ENCODE measurements at regions not wholly inside any gene's neighbourhood (a gene's known extent, or its start where the extent isn't known, plus 50 kb on each side); places are given as distances from the start of the nearest gene placed in this dataset.

- DNase-seq (ENCODE audit: low read depth in 1 of 2, low spot score in 1 of 2) = no peak
Measured at GRCh38 chr6:147621263-147621662, 112.8 kb downstream of the SAMD5 start.

DNA sequence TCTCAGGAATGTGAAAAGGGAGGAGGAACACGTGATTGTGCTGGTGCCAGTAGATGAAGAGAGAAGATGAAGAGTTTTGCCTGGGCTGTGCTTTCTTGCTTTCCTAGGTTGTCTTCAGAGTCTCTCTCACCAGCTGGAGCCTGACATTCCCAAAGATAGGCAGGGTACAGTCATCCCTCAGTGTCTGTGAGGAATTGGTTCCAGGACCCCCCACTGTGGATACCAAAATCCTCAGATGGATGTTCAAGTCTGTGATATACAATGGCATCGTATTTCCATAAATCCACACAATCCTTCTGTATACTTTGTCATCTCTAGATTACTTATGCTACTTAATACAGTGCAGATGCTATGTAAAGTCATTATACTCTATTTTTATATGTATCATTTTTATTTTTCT is 113.5 kb downstream of the SAMD5 start:
- no peak for DNase-seq (ENCODE audit: low read depth in 1 of 2, low spot score in 1 of 2)

- no peak for DNase-seq (ENCODE audit: low read depth in 1 of 2, low spot score in 1 of 2)
Measured at GRCh38 chr6:147624946-147625515, 116.5 kb downstream of the SAMD5 start.

DNA sequence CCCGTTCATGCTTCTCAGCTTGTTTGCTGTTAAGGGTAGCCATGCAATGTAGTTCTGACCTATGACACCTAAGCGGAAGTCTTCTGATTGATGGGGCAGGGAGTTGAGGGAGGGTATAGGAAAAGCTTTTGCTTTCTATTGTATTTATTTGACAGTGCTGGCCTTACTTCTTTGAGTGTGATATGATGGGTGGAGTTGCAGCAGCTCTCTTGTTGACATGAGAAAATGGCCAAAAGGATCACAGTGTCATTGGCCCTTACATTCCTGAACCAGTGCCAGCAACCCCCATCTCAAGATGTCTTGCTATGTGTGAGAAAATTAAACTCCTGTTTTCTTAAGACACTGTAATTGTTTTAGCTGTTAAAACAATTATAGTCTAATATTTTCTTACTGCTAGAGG is 117.5 kb downstream of the SAMD5 start:
- DNase-seq (ENCODE audit: low read depth in 1 of 2, low spot score in 1 of 2) = no peak

DNA sequence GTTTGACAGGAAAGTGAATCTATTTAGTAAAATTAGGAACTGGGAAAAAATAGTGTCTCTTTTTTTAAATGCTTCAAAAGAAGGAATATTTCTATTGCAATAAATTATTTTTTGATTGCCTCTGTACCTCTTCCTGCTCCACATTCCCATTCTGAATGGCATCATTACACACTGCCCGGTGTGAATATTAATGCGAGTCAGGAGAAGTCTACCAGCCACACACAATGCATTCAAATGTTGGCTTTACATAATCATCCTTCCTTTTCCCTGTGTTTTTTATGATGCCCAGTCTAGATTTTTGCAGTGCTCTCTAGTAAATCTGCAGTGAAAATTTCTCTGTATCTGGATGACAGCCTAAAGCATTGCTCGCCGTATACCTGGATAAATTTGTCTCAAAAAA is 118.9 kb downstream of the SAMD5 start:
- DNase-seq (ENCODE audit: low read depth in 1 of 2, low spot score in 1 of 2) = no peak

GRCh38 chr6:147633191-147633590 is 124.7 kb downstream of the SAMD5 start:
- DNase-seq (ENCODE audit: low read depth in 1 of 2, low spot score in 1 of 2) = no peak

- no peak for DNase-seq (ENCODE audit: low read depth in 1 of 2, low spot score in 1 of 2)
Measured at GRCh38 chr6:147637620-147638195, 129.2 kb downstream of the SAMD5 start.

DNA sequence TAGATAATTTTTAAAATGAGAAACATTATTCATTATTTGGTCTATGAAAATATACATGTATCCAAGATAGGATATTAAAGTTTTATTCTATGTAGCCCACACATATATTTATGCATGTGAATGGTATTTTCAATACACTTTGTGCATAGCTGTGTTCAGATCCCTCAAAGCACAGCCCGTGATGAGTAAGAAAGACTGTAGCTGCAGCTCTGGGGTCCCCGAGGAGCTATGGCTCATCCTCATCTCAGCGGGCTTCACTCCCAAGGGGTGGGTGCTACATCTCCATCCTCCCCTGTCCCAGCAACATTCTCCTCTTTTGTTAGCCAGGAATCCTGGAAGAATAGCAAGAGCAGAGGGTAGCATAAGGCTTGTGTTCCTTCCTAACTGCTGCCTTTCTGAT is 130.8 kb downstream of the SAMD5 start:
- no peak for DNase-seq (ENCODE audit: low read depth in 1 of 2, low spot score in 1 of 2)

DNA sequence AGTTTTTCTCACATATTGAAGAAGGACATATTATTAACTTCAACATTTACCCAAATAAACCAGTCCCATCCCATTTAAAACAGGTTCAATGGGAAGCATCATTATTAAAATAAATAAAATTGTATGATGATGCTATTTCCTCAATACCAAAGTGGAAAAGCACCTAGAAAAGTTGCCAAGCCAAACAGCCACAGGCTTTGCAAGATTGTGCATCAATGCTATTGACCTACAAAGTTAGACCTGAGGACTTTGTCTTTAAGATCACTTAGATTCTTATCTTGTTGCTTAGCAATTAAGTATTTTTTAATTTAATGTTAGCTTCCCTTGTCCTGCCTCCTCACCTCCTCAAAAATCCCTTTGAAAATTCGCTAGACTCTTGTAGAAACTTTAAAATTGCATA is 132.1 kb downstream of the SAMD5 start:
- no peak for DNase-seq (ENCODE audit: low read depth in 1 of 2, low spot score in 1 of 2)

- DNase-seq (ENCODE audit: low read depth in 1 of 2, low spot score in 1 of 2) = no peak
Measured at GRCh38 chr6:147641511-147641910, 133.0 kb downstream of the SAMD5 start.

GRCh38 chr6:147642458-147642857 is 134.0 kb downstream of the SAMD5 start:
- DNase-seq (ENCODE audit: low read depth in 1 of 2, low spot score in 1 of 2) = no peak

DNA sequence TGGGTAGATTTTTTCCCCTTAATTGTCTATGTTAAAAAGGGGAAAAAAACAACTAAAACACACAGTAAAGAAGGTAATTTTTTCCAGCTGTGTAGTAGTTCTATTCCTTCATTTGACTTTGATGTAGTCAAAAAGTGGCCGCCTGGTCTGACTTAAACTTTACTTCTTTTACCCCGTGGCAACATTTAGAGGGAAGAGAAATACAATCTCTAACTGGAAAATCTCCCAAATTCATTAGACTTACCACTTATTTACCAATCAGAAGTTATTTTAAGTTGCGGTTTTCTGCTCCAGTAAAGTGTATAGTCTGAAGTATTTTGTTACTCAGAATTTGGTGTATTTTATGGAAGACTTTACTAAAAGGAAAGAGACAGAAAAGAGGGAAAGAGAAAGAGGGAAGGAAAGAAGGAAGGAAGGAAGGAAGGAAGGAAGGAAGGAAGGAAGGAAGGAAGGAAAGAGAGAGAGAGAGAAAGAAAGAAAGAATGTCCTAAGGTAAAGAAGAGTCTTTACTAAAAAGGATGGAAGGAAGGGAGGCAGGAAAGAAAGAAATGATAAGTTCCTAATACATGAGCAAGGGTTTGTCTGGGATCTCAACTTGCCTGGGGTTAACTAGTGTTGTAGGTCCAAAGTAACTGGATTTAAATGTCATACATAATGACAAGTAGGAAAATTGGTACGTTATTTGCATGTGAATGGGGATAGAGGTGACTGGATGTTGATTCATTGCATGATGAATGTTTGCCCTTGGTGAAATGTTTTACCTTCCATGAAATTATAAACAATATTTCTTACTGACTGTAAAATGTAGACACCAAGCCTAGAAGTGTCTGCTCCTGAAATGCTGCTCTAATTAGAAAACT is 135.1 kb downstream of the SAMD5 start:
- no peak for DNase-seq (ENCODE audit: low read depth in 1 of 2, low spot score in 1 of 2)

GRCh38 chr6:147648916-147649315 is 140.4 kb downstream of the SAMD5 start:
- DNase-seq (ENCODE audit: low read depth in 1 of 2, low spot score in 1 of 2) = no peak

- no peak for DNase-seq (ENCODE audit: low read depth in 1 of 2, low spot score in 1 of 2)
Measured at GRCh38 chr6:147651249-147652063, 143.0 kb downstream of the SAMD5 start.

- DNase-seq (ENCODE audit: low read depth in 1 of 2, low spot score in 1 of 2) = no peak
Measured at GRCh38 chr6:147653631-147654030, 145.1 kb downstream of the SAMD5 start.

- no peak for DNase-seq (ENCODE audit: low read depth in 1 of 2, low spot score in 1 of 2)
Measured at GRCh38 chr6:147654103-147654845, 145.8 kb downstream of the SAMD5 start.

- no peak for DNase-seq (ENCODE audit: low read depth in 1 of 2, low spot score in 1 of 2)
Measured at GRCh38 chr6:147660334-147661311, 152.1 kb downstream of the SAMD5 start.

GRCh38 chr6:147662646-147663045 is 154.2 kb downstream of the SAMD5 start:
- DNase-seq (ENCODE audit: low read depth in 1 of 2, low spot score in 1 of 2) = no peak

GRCh38 chr6:147664092-147664491 is 155.6 kb downstream of the SAMD5 start:
- no peak for DNase-seq (ENCODE audit: low read depth in 1 of 2, low spot score in 1 of 2)

DNA sequence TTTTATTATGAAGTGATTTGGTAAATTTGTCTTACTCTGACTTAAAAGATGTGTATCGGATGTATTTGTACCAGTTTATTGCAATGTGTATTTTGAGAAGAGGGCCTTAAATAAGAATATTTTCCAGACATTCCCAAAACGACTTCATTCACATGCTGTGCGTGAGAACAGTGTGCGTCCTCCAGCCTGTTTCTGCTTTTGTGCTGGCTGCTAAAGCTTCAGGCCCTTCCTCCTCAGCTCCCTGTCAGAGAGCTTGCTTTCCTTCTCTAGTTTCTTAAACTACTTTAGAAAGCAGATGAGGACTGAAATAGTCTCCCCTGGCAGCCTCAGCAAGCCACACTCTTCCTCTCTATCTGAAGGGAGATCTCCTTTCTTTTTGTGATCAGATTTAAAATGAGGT is 157.8 kb downstream of the SAMD5 start:
- DNase-seq (ENCODE audit: low read depth in 1 of 2, low spot score in 1 of 2) = no peak
